IPS-NIHi7 (cell line): ENCODE measurements at regions not wholly inside any gene's neighbourhood (a gene's known extent, or its start where the extent isn't known, plus 50 kb on each side); places are given as distances from the start of the nearest gene placed in this dataset.
"Not testable (repeated sequence)": the region's sequence is repeated elsewhere in the genome, so short reads cannot be mapped to it uniquely, and the experiment has no call there.

Source experiments
- DNase-seq: peaks from one replicate; pipeline ENCODE4 v3.0.0; 2012; ENCODE audit warnings: mixed read lengths; ENCODE audit errors: extremely low spot score

- DNase-seq, result not testable (repeated sequence)
Observed at GRCh38 chr2:87674729-87675128, 73.2 kb upstream of the PLGLB2 start.

- not testable (repeated sequence) for DNase-seq
Observed at GRCh38 chr2:87675487-87675886, 72.4 kb upstream of the PLGLB2 start.

- not testable (repeated sequence) for DNase-seq
Observed at GRCh38 chr2:87677421-87677923, 70.4 kb upstream of the PLGLB2 start.

GRCh38 chr2:87678742-87679173 lies 69.1 kb upstream of the PLGLB2 start:
- DNase-seq, result not testable (repeated sequence)

- not testable (repeated sequence) for DNase-seq
Observed at GRCh38 chr2:87679950-87680349, 67.9 kb upstream of the PLGLB2 start.

DNA sequence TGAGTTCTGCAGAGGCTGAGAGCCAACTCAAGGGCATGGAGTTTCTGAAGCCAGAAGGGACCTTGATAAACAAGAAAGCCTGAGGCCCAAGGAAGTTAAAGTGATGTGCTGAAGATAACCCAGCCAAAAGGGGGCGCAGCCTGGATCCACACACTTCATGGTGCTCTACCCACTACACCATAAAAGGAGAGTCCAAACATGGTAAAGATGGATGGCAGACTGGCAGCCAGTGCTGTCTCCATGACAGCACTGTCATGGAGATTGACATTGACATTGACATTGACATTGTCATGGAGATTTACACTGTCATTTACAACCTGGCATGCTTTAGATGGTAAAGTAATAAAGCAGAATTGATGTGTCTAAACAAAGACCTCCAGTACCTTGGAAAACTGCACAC lies 67.2 kb upstream of the PLGLB2 start:
- DNase-seq, result not testable (repeated sequence)

DNA sequence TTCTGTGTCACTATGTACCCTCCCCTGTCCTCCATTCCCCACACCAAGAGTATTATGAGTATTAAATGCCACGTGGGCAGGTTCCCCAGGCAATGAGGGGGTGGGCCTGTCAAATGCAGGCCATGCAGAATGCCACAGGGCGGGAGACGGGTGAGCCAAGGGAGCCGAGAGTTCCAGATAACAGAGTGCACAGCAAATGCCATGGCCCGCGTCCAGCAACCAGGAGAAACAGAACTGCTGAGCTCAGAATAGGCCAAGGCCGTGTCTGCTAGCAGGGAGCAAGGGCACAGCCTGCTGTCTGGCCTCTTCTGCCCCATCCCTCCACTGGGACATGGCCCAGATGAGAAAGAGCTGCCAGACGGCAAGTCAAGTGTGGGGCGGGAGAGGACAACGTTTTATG lies 64.4 kb upstream of the PLGLB2 start:
- DNase-seq, result not testable (repeated sequence)

DNA sequence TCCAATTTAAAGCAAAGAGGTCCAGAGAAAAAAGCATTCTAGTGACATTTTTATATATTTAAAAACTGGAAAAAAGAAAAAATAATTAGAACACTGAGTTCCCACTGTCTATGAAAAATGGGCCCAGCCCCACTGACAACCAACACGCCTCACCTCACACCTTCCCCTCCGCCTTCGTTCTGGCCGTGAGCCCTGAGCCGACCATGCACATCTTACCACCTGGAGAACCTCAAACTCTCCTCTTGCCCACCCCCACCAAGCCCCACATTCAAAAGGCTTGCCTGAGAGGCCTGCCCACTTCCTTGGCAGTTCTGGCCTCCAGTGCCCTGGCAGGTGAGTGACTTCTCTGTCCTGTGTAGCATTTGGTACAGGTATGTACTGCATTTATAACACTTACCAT lies 63.9 kb upstream of the PLGLB2 start:
- not testable (repeated sequence) for DNase-seq

DNA sequence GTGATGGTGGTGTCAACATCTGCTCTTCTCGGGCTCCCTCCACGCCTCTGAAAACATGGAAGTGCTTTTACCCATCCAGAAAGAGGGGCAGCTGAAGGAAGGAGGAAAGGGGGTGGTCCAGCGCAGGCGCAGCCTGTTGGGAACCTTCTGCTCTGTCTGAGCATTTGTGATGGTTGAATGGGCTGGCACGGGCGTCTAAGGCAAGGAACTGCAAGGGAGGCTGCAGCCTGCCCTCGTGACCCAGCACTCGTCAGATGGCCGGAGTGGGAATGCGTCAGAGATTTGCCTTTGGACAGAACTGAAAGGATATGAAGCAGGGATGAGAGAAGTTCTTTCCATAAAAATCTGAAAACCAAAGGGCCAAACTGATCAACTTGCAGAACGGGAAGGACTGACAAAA lies 62.3 kb upstream of the PLGLB2 start:
- not testable (repeated sequence) for DNase-seq

DNA sequence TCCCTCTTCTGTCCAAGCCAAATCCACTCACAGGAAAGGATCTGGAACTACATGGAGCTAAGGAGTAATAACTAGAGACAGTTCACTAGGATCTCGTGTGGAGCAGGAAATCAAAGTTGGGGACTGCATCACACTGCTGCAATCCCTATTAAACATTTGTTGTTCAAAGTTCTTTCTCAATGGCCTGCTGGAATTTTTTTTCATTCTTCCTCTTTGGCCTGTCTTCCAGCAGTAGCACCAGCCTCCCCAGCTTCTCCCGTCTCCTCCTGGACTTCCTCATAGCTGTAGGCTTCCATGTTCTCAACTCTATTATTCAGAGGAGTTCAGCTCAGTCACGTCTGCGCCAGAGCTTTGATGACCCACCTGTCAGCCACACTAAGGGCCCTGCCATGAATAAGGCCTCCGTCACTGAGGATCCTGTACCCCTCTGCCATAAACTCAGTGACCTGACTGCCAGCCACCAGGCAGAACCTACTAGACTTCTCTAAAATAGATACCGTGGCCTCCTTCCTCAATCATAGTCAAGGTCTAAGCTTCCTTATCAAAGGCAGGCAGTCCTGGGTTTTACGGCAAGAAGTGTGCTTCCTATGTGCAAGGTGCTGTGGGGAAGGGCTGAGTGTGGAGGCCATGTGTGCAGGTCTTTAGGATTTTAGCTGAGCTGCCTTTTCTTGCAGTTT lies 60.9 kb upstream of the PLGLB2 start:
- not testable (repeated sequence) for DNase-seq

DNA sequence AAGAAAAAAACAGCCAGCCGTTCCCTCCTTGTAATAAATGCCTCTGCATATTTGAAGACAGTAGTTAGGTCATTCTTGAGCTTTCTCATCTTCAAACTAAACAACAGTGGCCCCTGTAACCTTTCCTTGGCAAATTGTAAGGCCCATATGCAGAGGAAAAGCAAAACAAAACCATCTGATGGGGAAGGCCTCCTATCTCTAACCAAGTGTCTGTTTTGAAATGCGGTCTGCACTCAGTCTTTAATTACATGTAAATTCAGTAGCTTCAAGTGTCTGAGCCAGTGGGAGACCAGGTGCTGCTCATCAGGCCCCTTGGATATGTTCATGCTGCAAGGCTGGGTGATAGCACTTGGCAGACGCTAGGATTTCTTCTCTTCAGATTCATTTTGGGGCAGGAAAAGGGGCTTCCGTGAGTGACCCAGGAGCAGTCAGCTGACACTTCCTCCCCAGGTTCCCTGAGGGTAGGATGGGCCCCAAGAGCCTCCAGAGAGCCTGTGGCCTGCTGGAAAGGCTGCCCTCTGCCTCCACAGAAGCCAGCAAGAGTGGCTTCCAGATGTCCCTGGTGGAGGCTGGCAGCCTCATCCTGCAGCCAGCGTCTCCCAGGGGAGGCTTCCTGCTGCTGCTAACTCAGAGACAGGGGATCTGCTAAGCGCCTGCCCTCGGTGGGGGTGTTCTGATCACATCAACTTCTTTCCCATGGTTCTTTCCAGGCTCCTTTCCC lies 60.2 kb upstream of the PLGLB2 start:
- DNase-seq, result not testable (repeated sequence)

GRCh38 chr2:87691899-87692592 lies 55.8 kb upstream of the PLGLB2 start:
- not testable (repeated sequence) for DNase-seq

DNA sequence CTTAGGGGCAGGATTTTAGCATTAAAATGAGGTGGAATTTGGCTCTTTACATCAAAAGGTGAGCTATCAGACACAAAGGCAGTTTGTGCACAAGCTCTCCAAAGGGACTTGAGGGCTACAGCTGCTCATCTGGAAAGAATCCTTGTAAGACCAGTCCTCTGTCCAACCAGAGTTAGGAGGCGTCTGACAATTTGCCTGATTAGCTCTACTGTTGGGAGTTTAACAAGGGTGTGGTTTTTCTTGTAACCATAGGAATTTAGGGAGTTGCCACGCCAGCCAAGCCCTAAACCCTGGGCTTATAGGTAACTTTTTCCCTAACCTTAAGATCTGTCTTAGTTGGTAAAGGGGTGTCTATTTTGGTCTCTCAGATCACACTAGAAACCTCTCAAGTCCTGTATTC lies 55.0 kb upstream of the PLGLB2 start:
- DNase-seq, result not testable (repeated sequence)

GRCh38 chr2:87693882-87694281 lies 54.0 kb upstream of the PLGLB2 start:
- not testable (repeated sequence) for DNase-seq

DNA sequence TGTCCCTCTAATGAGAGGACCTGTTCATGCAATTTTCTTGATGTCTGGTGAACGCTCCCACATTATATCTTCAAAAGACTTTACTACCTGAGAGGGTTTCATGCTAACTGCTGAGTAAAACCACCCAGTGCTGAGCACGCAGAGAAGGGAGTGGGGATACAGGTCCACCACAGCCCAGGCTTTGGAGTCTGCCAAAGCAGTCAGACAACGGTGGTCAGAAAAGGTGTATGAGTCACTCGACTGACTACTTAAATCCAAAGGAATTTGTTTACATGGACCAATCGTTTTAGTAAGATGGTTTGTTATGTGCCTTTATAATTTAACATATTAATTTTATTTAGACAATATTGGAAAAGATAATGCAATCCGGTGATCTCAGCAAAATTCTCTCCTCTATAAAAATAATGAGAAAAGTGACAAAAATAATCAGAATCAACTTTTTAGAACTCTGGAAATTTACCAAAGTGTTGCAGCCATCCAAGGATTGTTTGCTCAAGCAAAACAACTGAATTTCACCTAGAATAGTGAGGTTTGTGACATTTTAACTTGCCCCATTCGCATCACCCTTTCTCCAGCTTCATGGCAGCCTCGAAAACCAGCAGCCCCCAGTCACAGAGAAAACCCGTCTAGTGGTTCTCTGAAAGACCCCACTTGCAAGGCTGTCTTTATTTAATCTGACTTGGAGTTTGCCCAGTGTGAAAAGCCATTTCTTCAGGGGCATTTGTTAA lies 52.1 kb upstream of the PLGLB2 start:
- DNase-seq, result peak; percentile 1
